Calu3 (cell line): ENCODE measurements at regions not wholly inside any gene's neighbourhood (a gene's known extent, or its start where the extent isn't known, plus 50 kb on each side); places are given as distances from the start of the nearest gene placed in this dataset.

Experiments used
- BruUV-seq: library from RNA; stranded (reverse); fragments of 400-500 nt; replicated peaks from 2 replicates; lab custom pipeline; 2021; lab: Mats Ljungman, UMichigan
- CTCF ChIA-PET: fragments of 300-600 bp; sonication (Branson Sonifier 250); formaldehyde crosslinking; loops from one replicate; lab custom pipeline; 2022; ENCODE audit warnings: antibody characterized with exemption; lab: Charles Lee
- DNase-seq: peaks from one replicate; pipeline ENCODE4 v3.0.0; 2022
- H3K27ac Mint-ChIP-seq: one replicate; pipeline ENCODE4 v1.8.0; 2022; ENCODE audit warnings: mixed read lengths; ENCODE audit not compliant: unreplicated experiment
- H3K27me3 Mint-ChIP-seq: one replicate; pipeline ENCODE4 v1.8.0; 2022; ENCODE audit warnings: mixed read lengths; ENCODE audit not compliant: unreplicated experiment
- H3K36me3 Mint-ChIP-seq: one replicate; pipeline ENCODE4 v1.8.0; 2022; ENCODE audit warnings: mild to moderate bottlenecking, moderate library complexity, mixed read lengths; ENCODE audit not compliant: insufficient read depth, unreplicated experiment
- H3K4me1 Mint-ChIP-seq: one replicate; pipeline ENCODE4 v1.8.0; 2022; ENCODE audit warnings: mild to moderate bottlenecking, low read depth, mixed read lengths; ENCODE audit not compliant: unreplicated experiment
- H3K4me3 Mint-ChIP-seq: one replicate; pipeline ENCODE4 v1.8.0; 2022; ENCODE audit warnings: mild to moderate bottlenecking, low read depth, moderate library complexity, mixed read lengths; ENCODE audit not compliant: unreplicated experiment
- H3K9me3 Mint-ChIP-seq: one replicate; pipeline ENCODE4 v1.8.0; 2022; ENCODE audit warnings: low read depth, mixed read lengths; ENCODE audit not compliant: unreplicated experiment
- intact Hi-C: fragments of 100-400 bp; cut with micrococcal nuclease; formaldehyde crosslinking; loops from one replicate; pipeline ENCODE4 v1.10.0; 2022; ENCODE audit not compliant: unreplicated experiment
- TF ChIP-seq, protein P1 (sequence below): fragments of 200-600 bp; IDR thresholded peaks from one replicate; pipeline ENCODE4 v1.8.0; 2022; ENCODE audit warnings: antibody characterized with exemption; ENCODE audit not compliant: unreplicated experiment

DNA sequence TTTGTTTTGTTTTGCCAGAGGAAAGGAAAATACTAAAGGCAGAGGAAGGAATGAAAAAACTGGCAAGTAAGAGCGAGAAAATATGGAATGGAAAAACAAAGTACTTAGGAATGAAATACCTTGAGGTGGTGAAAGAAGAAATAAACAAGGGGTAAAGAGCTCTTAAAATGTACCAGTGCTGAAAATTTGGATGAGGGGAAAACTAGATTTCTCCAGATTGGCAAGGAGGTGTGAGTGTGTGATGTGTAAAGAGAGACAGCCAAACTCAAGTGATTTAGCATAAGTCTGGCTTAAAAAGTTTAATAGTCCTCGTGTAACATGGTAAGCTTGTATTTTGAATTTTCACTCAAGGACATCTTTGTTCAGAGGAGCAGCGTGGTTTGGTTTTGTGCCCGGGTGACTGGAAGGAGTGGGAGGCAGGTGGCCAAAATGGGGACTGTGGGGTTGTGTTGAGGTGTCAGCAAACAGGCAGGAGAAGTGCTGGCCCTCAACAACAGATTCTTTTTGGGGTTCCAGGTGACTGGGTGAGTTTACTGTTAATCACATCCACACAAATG lies 102.7 kb downstream of the DACT1 start:
- intact Hi-C loops, result loop anchor here (10.0 kb wide), 1 partner anchor 284 kb away; no protein-coding TSS in a partner anchor
- peaks cover 33% of the 10 kb centered on the region for H3K27me3 Mint-ChIP-seq
- H3K27ac Mint-ChIP-seq, result no peak overlapping the region
- H3K4me1 Mint-ChIP-seq, result peaks cover 3% of the 10 kb centered on the region
- TF ChIP-seq, protein P1, sequence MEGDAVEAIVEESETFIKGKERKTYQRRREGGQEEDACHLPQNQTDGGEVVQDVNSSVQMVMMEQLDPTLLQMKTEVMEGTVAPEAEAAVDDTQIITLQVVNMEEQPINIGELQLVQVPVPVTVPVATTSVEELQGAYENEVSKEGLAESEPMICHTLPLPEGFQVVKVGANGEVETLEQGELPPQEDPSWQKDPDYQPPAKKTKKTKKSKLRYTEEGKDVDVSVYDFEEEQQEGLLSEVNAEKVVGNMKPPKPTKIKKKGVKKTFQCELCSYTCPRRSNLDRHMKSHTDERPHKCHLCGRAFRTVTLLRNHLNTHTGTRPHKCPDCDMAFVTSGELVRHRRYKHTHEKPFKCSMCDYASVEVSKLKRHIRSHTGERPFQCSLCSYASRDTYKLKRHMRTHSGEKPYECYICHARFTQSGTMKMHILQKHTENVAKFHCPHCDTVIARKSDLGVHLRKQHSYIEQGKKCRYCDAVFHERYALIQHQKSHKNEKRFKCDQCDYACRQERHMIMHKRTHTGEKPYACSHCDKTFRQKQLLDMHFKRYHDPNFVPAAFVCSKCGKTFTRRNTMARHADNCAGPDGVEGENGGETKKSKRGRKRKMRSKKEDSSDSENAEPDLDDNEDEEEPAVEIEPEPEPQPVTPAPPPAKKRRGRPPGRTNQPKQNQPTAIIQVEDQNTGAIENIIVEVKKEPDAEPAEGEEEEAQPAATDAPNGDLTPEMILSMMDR, result no peak
- CTCF ChIA-PET, result no interaction called here
- BruUV-seq, result no TSS peak
- no peak overlapping the region for H3K4me3 Mint-ChIP-seq
- DNase-seq, result no peak
- H3K9me3 Mint-ChIP-seq, result no peaks in the 10 kb centered on the region
- H3K36me3 Mint-ChIP-seq, result no peaks in the 10 kb centered on the region

DNA sequence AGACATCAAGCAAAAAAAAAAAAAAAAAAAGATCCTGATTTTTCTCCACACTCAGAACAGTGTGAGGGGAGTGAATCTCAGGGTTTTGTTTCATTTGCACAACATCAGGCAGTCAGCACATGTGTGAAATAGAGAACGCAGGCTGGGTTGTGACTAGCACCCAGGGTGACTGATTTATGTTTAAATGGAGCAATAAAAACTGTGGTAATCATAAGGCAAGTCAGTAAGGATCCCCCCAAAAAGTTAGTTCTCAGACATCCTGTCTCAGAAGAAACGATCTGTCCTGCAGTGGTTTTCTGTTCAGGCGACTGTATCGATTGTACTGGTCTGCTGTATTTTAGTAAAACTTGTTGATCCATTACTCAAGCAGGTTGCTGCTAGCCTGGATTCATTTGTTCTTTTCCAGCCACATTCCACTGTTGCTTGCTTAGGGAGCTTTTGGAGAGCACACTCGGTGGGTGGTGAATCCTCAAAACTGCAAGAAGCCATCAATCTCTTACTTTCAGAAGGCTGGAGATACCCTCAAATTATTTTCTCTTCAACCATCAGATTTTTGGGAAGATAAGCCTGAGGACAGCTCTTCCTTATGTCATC lies 107.1 kb downstream of the DACT1 start:
- no TSS peak for BruUV-seq

DNA sequence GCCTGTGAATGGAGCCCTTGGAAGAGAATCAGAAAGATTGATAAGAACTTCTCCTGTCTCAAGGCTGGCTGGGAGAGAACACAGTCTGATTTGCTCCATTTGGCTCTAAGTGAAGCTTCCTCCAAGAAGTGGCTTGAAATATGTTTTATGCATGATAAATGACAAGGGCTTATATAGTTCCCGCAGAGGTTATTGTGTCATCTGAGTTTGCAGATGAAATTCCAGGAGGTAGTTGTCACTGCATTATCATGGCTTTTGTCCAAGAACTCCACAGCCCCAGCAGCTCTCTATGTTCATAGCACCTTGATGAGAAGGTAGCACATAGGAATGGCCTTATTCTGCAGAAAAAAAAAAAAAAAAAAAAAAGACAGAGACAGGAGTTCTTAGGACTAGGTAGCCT lies 108.5 kb downstream of the DACT1 start:
- no peak overlapping the region for H3K4me3 Mint-ChIP-seq
- CTCF ChIA-PET, result interaction anchor here (0.7 kb wide), 1 partner anchor 145 kb away, joined by 3 read pairs; no protein-coding TSS in a partner anchor
- H3K4me1 Mint-ChIP-seq, result peaks cover 43% of the 10 kb centered on the region
- no peaks in the 10 kb centered on the region for H3K9me3 Mint-ChIP-seq
- no peak overlapping the region for H3K27ac Mint-ChIP-seq
- H3K27me3 Mint-ChIP-seq, result peaks cover 16% of the 10 kb centered on the region
- intact Hi-C loops, result loop anchor here (5.0 to 10.0 kb wide), 3 partner anchors 51 to 279 kb away; no protein-coding TSS in a partner anchor
- DNase-seq, result peak; percentile 54
- no TSS peak for BruUV-seq
- no peaks in the 10 kb centered on the region for H3K36me3 Mint-ChIP-seq
- TF ChIP-seq, protein P1, result no peak

More for the DNA sequence above, 107.1 kb downstream of the DACT1 start:
- Mint-ChIP-seq H3K27ac (no peak overlapping the region), H3K9me3 (no peaks in the 10 kb centered on the region), H3K4me3 (no peak overlapping the region), H3K36me3 (no peaks in the 10 kb centered on the region), H3K27me3 (peaks cover 30% of the 10 kb centered on the region), H3K4me1 (peaks cover 37% of the 10 kb centered on the region)
- intact Hi-C loops, result loop anchor here (5.0 to 10.0 kb wide), 3 partner anchors 52 to 280 kb away; no protein-coding TSS in a partner anchor
- DNase-seq, result no peak
- CTCF ChIA-PET, result no interaction called here
- TF ChIP-seq, protein P1, result no peak

DNA sequence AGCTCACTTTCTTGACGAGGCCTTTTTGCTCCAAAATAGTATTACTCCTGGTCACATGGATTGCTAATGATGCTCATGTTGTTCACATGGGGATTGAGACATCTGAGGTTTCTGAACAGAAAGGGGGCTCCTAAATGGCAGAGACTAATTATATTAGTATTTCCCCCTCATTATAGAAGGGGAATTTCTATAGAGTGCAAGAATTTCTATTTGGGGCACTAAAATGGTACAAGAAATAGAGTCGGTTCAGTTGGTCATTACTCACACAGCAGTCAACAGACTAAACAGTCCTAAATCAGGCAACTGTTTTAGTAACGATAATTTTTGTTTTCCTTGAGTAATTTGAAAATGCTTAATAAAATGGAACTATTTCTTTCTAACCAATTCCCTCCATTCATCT lies 108.9 kb downstream of the DACT1 start:
- no peak for DNase-seq
- BruUV-seq, result no TSS peak
- TF ChIP-seq, protein P1, result no peak
- H3K36me3 Mint-ChIP-seq, result no peaks in the 10 kb centered on the region
- no peaks in the 10 kb centered on the region for H3K9me3 Mint-ChIP-seq
- peaks cover 43% of the 10 kb centered on the region for H3K4me1 Mint-ChIP-seq
- intact Hi-C loops, result loop anchor here (5.0 to 10.0 kb wide), 3 partner anchors 51 to 278 kb away; no protein-coding TSS in a partner anchor
- H3K4me3 Mint-ChIP-seq, result no peak overlapping the region
- H3K27me3 Mint-ChIP-seq, result peaks cover 14% of the 10 kb centered on the region
- H3K27ac Mint-ChIP-seq, result no peak overlapping the region
- CTCF ChIA-PET, result interaction anchor here (0.7 kb wide), 2 partner anchors 144 to 206 kb away, joined by 3 read pairs; no protein-coding TSS in a partner anchor
